ENCODE measurements at regions not wholly inside any gene's neighbourhood (a gene's known extent, or its start where the extent isn't known, plus 50 kb on each side); places are given as distances from the start of the nearest gene placed in this dataset.

DNA sequence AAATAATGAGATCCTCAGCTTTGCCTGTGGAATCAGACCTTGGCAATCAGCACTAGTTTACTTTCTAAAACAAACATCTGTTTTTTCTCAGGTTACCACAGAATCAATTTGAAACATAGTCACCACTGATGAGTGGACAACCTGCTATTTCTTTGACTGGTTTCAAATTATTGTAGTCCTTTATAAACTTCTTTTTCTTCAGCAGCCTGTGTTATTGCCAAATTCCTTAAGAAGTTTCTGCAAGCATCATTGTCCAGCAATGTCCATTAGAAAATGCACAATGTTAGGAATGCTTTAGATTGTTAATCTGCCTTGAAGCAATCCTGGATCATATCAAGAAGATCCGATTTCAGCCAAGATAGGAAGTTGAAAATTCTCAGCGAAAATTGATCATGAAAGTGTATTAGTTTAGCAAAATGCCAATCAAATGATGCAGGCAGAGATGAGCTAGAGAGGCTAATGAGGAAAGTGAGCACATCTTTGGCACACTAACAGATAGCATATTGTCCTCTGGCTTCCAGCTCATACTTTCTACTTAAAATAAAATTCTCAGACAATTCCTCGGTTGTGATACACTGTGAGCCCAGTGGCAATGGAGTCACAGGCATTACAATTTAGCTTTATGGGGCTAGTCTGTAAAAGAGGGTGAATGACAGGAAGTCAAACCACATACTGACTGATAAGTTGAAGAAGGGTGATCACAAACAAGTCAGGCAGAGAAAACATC, 270.6 kb downstream of the SLITRK6 start:
- TF ChIP-seq, protein P1, sequence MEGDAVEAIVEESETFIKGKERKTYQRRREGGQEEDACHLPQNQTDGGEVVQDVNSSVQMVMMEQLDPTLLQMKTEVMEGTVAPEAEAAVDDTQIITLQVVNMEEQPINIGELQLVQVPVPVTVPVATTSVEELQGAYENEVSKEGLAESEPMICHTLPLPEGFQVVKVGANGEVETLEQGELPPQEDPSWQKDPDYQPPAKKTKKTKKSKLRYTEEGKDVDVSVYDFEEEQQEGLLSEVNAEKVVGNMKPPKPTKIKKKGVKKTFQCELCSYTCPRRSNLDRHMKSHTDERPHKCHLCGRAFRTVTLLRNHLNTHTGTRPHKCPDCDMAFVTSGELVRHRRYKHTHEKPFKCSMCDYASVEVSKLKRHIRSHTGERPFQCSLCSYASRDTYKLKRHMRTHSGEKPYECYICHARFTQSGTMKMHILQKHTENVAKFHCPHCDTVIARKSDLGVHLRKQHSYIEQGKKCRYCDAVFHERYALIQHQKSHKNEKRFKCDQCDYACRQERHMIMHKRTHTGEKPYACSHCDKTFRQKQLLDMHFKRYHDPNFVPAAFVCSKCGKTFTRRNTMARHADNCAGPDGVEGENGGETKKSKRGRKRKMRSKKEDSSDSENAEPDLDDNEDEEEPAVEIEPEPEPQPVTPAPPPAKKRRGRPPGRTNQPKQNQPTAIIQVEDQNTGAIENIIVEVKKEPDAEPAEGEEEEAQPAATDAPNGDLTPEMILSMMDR (IDR thresholded peaks at IDR 0.05), result no peak
- TF ChIP-seq POLR2A (IDR thresholded peaks at IDR 0.05), result no peak
